IMR-90 (cell line): ENCODE measurements at regions not wholly inside any gene's neighbourhood (a gene's known extent, or its start where the extent isn't known, plus 50 kb on each side); places are given as distances from the start of the nearest gene placed in this dataset.

ENCODE experiments used
- CTCF ChIP-seq: conservative IDR thresholded peaks from 2 replicates; pipeline ENCODE4 v1.5.1; 2012; ENCODE audit warnings: mild to moderate bottlenecking, low read depth, low read length, improper control_type of control experiment
- POLR2A ChIP-seq: IDR thresholded peaks from 2 replicates; pipeline ENCODE4 v1.6.1; 2012; ENCODE audit warnings: mild to moderate bottlenecking, low read depth, low read length

GRCh38 chr14:104249089-104249488 is 110.7 kb downstream of the KIF26A start:
- TF ChIP-seq CTCF, result no peak
- no peak for TF ChIP-seq POLR2A
